ENCODE measurements at regions not wholly inside any gene's neighbourhood (a gene's known extent, or its start where the extent isn't known, plus 50 kb on each side); places are given as distances from the start of the nearest gene placed in this dataset.

DNA sequence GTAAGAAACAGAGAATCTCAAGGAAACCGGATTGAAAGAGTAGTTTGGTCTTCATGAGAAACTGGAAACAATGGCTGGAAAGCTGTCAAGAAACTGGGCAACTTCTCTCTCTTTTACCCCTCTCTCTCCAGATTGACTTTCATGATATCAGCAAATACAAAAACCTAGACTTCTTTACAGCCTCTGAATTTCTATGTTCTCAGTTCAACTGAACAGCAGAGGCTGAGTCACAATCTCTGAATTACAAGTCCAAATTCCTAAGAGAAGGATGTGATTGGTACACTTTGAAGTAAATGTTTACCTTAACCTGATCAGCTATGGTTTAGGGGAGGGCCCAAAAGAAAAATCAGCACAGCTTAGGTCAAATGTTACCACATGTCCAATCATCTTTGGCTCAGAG lies 974.9 kb downstream of the RPA4 start:
- TF ChIP-seq CTCF (IDR thresholded peaks at IDR 0.05; ENCODE audit: extremely low read depth in 1 of 2, insufficient read depth in 1 of 2, low read depth in 1 of 2, low read length in 2 of 2) (no peak), POLR2AphosphoS5 (IDR thresholded peaks at IDR 0.05; ENCODE audit: insufficient read depth, low read depth, low read length) (no peak), FOS (IDR thresholded peaks at IDR 0.05; ENCODE audit: borderline replicate concordance, insufficient read depth, low read length) (no peak), POLR2A (IDR thresholded peaks at IDR 0.05; ENCODE audit: low read depth, low read length) (no peak), GATA2 (IDR thresholded peaks at IDR 0.05; ENCODE audit: insufficient read depth, insufficient read length, low read depth, low read length) (no peak), EZH2 (IDR thresholded peaks at IDR 0.05; ENCODE audit: borderline replicate concordance, low read depth, low read length, severe bottlenecking) (no peak), JUN (IDR thresholded peaks at IDR 0.05; ENCODE audit: borderline replicate concordance, insufficient read depth, insufficient read length, low read depth) (no peak), MYC (IDR thresholded peaks at IDR 0.05; ENCODE audit: low read depth, low read length) (no peak)
- TF ChIP-seq, protein P1, sequence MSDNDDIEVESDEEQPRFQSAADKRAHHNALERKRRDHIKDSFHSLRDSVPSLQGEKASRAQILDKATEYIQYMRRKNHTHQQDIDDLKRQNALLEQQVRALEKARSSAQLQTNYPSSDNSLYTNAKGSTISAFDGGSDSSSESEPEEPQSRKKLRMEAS (IDR thresholded peaks at IDR 0.05; ENCODE audit: insufficient read depth, insufficient read length): no peak
